HK-2 (cell line): ENCODE measurements at regions not wholly inside any gene's neighbourhood (a gene's known extent, or its start where the extent isn't known, plus 50 kb on each side); places are given as distances from the start of the nearest gene placed in this dataset.

ENCODE experiments used
- DNase-seq: peaks from one replicate; pipeline ENCODE4 v3.0.0-alpha.2; 2018; ENCODE audit not compliant: unreplicated experiment

DNA sequence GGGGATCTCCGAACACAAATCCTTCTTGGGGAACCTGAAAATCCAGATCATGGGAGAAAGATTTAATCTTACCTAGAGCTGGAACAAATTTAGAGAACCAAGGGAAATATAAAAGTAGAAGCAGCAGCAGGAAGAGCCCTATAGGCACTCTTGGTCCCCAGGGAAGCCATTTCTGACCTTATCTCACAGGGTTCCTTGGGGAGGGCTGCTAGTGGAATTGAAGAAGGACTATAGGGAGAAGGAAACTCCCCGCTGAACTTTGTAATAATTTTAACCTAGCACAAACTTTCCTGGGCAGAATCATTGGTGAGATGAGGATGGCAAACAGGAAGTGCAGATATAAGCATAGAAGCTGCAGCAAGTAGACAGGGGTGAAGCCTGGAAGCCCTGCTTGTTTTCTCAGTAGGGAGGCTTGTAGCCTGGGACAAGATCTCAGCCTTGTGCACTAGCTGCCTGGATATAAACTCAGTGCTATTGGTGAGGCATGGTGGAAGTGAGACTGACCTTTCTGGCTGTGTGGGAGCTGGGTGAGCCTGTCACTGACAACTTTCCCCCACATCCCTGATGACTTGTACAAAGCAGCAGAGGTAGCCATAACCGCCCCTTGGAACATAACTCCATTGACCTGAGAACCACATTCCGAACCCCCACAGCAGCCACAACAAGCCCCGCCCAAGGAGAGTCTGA is 343.0 kb upstream of the TGFBR2 start:
- DNase-seq: no peak

DNA sequence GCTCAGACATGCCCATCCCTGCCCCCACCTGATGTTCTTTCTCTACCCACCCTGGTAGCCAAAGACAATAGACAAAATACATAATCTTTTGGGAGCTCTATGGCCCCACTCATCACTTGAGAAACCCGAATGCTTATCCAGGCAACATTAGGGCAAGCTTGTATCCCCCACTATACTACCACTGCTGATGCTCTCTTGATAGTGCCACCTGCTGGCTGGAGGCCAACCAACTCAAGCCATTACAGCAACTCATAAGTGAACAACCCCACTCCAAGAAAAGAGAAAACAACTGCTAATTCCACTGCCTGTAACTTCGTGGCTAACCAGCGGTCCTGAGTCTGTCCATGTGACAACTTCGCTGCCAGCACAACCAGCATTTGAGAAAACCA is 342.5 kb upstream of the TGFBR2 start:
- DNase-seq: no peak

DNA sequence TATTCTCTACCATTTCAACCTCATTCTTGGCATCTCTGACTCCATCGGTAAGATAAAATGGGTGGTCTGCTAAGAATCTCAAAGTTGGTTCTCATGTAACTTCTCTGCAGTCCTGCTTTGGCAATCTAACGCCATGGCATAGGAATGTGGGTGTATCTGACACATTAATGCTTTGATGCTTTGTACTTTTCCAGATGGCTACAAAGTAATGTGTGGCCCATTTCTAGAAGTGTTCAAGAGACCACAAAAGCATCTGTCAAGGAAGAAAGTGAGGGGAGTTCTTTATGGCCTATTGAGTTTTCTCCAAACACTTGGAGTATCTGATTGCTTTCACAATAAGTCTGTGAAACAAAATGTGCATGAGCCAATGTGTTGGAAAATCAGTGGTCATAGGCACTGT is 339.9 kb upstream of the TGFBR2 start:
- DNase-seq: no peak

DNA sequence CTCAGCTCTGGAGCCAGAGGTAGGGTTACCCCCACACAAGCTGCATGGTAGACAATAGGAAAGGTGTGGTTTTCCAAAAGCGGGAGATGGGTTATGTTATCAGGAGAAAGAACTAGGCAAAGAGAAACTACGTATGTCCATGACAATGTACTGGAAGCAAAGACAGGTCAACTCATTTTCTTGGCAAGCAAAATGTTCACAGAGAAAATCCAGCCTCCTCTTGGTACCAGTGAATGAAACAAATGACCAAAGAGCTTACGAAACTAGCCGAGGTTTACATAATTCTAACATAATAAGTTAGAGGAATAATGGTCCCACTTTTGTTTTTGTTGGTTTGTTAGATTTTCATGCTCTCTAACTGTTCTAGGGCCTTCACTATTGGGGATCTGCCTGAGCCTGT is 338.1 kb upstream of the TGFBR2 start:
- no peak for DNase-seq

DNA sequence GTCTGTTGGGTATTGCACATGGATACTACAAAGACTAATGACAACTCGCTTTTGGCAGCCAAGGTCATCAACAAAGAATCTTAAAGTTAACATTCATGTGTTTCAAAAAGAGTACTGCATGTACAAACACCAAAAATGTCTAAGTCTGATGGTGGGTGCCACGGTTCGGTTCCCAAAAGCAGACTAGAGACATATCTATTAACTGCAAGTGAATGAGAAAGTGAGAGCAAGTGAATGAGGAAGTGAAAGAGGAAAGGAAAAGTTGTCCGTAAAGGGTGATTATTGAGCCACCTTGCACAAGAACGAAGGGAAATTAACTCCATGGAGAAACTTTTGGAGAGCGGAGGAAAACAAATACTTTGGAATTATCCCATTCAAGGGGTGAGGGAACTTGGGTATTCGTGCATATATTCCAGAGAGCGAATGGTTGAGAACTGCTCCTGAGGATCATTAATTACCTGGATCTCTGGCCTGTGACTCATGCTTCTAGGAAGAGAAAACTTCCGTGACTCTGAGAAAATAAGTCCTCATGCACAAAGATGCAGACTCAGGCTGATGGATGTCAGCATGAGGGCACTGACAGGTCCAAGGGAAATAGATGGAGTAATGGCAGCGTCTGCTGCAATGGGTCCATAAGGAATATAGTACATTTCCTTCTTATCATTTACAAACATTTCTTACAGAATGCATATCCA is 336.5 kb upstream of the TGFBR2 start:
- no peak for DNase-seq

DNA sequence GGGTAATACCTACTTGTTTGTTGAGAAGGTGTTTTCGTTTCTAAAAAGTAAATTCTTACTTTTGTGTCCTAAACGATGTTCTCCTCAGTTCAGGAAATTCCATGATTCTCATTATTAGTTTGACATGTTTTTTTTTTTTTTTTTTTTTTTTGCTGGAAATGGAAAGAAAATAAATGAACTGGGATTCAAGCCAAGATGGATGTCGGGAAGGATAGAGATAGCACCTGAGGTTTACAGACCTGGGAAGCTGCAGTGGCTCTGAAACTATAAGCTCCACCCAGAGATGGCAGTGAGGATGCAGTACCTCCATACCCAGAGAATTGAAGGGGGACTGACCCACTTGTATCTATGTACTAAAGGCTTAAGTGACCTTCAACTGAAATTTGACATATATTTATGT is 334.6 kb upstream of the TGFBR2 start:
- DNase-seq: no peak

DNA sequence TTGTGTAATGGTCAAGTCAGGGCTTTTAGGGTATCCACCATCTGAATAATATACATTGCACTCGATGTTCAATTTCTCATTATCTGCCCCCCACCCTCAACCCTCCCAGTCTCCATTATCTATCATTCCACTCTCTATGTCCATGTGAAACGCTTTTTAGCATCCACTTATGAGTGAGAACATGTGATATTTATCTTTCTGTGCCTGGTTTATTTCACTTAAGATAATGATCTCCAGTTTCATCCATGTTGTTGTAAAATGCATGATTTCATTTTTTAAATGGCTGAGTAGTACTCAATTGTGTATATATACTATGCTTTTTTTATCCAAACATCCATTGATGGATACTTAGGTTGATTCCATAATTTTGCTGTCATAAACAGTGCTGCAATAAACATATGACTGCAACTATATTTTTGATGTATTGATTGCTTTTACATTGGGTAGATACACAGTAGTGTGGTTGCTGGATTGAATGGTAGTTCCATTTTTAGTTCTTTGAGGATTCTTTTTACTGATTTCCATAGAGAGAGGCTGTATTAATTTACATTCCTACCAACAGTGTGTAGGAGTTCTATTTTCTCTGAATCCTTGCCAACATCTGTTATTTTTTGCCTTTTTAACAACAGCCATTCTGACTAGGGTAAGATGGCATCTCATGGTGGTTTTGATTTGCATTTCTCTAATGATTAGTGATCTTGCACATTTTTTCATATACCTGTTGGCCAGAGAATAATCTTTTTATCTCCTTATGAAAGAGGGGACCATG is 332.9 kb upstream of the TGFBR2 start:
- DNase-seq: no peak

DNA sequence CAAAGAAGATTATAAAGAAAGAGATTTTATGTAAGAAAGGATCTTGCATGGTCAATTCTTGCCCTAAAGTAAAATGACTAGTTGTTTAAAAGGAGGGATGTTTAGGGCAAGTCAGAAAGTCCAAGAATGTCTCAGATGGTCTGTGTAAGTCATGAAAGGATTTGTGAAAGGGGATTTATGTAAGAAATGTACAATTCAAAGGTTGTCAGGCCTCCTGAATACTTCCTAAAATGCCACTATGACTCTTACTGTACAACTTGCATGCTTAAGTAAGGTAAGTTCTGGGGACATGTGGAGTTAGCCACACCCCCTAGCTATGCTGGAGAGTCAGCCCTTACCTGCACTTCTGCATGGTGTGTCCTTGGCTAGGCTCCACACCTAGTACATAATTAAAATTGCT is 328.9 kb upstream of the TGFBR2 start:
- no peak for DNase-seq

DNA sequence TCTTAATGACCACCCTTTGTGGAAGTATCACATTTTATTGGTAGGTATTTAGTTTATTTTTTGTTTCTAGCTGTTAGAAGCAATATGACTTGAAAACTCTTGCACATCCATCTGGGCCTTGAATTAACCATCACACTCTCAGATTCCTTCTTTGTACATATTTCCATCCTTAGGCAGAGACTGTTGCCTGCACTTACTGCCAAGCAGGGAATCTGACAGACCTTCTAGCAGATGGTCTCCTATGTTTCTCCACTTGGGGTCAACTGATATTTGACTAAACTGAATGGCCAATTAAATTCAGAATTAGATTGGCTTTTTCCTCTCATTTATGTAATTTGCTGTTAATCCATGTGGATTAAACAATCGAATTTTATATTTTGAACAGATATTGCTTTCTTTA is 324.9 kb upstream of the TGFBR2 start:
- DNase-seq: no peak

DNA sequence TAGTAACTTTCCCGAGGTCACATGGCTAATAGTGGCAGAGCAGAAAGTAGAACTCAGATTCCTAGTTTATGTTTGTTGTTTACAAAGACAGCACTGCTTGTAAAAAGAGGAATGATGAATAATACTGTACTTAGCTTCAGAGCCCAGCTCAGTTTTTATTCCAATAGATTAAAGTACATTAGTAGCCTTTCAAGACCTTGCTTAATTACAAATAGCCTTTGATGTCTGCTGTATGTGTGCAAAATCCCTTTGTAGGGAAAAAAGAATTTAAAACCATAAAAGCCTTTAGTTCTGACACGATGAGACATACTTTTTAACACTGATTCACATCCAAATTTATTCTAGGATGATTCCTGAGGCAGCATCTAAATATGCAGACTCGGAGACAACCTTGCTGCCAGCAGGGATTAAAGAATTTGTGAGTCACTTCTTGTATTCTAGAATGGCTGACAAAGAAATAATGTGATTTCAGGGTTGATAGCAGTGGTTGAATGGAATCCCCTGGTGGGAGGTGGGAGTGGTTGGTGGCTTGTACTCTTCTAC is 324.2 kb upstream of the TGFBR2 start:
- peak; percentile 8 for DNase-seq

DNA sequence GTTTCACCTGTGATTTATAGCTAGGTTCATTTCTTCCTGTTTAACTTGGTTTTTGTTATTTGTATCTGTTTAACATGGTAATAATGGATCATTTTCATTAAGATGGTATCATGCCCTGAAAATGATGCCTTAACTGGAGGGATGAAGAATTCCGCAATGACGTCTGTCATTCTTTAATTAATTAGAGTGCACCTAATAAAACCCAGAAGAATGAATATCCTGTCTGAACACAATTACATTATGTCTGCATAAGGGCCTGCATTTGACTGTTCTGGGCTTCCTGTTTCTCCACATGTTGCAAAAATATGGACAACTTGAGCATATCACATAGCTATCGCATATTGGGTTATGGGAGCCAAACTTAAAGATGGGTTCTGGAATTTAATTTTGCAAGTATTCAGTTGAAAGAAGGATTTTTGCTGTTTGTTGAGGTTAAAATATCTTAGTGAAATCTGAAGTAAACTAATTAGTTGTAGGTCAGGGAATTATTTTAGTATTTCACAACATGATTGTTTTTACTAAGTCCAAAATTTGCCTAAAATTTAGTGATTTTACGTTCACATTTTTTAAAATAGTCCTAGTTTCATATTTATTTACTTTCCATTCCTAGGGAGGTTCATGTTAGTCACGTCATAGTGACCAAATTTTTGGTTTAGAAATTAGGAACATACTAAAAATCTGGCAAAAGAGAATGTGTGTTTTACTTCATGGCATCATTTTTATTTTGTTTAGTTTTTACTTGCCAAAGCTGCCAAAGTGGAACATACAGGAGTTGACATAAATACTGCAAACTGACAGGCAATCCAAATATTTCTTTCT is 321.0 kb upstream of the TGFBR2 start:
- no peak for DNase-seq

DNA sequence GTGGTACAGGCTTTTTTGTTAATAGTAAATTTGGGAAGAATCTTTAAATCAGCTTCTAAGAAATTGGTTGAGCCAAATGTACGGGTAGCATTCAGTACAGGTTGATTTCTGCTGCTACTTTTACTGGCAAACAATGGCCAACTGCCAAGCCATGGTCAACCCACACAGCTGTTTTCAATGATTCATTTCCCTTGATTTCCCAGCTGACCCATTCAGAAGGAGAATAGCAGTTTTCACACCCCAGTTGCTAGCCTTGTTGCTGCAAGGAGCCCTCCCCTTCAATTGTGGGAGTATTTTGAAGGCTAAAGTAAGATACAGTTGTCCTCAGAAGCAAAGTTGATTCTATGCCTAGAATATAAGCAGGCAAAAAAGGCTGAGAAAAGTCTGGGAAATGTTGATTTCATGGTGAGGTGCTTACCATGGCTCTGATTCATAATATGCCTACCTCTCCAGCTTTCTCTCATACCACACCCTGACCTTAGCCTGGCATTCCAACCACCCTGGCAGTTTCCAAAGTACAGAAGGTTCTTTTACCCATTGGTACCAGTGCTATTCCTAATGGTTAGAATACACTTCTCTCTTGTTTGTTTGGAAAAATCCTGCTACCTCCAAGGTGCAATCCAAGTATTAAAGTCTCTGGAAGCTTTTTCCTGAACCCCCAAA is 320.3 kb upstream of the TGFBR2 start:
- peak; percentile 50 for DNase-seq

DNA sequence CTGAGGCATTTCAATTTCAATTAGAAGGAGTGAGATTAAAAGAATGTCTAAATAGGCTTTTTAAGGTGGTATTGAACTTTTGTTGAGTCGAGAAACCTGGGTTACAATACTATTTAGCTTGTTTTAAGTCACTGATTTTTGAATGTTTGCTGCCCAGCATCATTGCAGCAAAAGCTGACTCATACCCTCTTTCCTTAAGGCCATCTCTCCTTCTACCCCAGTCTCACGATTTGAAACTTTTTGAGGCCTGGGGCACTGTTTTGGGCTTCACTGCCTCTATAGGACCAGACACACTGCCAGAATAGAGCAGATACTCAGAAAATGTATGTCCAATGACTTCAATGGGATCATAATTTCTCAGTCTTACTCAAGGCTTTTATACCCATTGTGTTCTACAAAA is 319.6 kb upstream of the TGFBR2 start:
- DNase-seq: no peak

DNA sequence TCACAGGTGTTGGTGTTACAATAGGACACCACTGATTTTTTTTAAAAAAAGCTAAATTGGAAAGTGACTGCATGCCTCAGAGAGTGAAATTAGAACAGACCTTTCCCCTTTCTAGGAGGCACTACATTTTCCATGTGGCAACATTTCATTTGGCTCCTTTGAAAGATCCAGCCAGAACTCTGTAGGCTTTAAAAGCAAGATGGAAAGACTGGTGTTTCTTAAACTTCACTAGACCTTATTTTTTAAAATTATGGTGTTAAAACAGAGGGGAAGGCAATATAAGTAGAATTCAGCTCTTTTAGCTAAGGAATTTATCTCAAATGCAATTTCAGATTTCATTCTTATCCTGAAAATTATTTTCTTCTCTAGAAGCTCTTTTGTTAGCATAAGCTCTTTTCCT is 317.6 kb upstream of the TGFBR2 start:
- no peak for DNase-seq

DNA sequence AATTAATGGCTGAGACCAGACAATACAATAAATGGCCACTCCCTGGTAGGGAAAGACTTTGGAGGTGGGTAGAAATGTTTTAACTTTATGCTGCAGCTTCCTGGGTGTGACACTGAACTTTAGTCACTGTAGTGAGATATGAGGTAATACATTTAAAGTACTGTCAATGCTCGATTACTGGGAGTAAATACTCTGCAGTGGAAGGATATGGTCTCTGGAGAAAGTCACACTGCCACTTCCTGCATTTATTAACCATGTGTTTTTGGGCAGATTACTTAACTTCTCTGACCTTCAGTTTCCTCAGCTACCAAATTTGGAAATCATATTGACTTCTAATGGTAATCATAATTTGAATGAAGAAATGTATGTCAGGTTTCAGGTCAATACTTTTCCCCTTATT is 317.1 kb upstream of the TGFBR2 start:
- no peak for DNase-seq

DNA sequence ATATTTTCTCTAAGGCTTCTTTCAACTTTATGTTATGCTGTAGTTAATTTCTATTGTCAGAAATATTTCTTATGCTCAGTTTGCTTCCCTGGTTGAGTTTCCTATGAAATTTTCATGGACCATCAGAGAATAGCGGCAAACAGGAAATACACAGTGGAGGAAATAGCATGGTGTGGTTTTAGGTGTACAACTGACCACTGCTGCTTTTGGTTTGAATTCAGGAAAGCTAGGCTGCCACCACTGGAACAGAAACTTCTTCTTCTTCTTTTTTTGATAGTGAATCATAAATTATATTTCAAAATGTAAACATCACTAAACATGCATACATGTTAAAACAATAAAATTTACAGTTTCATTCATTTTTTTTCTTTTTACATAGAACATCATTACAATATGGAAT is 316.6 kb upstream of the TGFBR2 start:
- no peak for DNase-seq

DNA sequence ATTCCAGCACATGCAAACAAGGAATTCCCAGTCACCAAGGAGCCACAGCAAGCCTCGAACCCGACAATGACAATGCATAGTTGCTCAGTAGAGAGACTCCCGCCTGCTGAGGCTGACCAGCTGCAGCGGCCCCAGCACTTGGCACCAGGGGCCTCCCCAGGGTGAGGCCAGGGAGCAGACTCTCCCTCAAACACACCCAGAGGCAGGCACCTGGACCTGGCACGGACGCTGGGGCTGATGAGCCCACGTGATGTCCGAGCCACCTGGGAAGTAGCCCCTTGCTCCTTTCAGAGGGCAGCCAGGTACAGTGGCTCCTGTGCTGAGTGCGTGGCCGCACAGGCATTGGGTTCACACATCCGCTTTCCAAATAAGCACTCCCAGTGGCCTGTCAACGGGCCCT is 315.9 kb upstream of the TGFBR2 start:
- DNase-seq: no peak

DNA sequence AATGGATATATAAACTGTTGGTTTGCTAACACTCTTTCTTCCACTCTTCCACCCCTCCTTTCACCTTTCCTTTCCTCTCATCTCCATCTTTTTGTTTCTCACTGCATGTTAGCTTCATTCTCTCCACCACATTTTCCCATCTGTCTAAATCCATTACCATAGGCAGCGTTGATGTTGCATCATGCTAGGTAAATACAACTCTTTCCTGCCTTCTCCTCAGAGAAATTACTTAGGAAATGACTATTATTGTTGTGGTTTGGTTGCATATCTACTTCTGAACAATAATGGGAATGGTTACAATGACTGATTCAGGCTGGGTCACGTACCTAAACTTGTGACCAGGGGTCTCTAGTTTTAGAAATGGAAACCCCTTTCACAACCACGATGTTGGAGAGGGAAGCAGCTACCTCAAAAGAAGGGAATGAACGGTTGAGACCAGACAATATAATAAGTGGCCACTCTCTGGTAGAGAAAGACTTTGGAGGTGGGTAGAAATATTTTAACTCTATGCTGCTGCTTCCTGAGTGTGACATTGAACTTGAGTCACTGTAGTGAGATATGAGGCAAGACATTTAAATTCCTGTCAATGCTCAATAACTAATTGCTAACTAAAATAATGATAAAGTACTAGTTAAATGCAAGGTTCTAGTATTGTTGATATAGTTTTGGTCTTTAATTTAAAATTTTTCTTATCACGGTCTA is 314.1 kb upstream of the TGFBR2 start:
- no peak for DNase-seq

DNA sequence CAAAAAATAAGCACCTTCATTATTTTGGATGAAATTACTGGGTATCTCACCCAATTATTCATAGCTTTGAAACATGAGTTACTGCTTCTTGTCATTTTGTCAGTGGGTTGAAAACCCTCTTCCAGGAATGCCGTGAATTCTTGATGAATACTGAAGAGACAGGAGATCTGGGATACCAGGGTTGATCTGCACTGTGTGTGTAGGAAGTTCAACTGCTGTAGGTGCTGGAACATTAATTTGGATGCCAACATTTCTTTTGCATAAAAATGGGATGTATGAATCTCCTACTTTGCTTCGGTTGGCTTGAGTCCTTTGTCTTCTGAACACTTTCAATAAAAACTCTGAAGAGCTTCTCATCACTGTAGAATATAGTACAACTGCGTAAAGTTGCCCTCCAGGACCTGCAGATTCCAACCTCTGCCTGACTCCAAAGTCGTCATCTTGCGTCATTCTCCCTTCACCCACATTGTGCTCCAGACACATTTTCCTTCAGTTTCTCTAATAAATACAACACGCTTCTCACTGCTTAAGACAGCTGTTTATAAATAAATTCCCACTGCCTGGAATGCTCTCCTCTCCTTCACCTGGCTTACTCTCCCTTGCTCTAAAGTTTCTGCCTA is 312.7 kb upstream of the TGFBR2 start:
- DNase-seq: no peak

DNA sequence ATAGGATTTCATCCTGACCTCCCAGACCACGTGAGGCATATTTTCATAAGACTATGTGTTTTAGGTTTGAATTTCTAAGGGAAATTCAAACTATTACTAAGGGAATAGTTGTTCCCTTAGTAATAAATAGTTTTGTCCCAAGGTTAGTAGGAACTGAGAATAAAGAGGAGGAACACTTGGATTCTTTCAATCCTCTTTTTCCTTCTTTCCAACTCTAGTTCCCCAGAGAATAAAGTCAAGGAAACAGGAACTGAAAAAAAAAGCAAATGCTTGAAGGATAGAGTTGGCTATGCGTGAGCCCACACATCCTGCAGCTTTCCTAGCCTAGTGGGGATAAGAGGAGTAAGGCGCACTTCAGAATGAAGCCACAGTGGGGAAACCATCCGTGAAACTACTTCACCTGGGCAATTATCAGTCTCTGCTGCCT is 312.1 kb upstream of the TGFBR2 start:
- no peak for DNase-seq
